ENCODE measurements at regions not wholly inside any gene's neighbourhood (a gene's known extent, or its start where the extent isn't known, plus 50 kb on each side); places are given as distances from the start of the nearest gene placed in this dataset.
"Not testable (repeated sequence)": the region's sequence is repeated elsewhere in the genome, so short reads cannot be mapped to it uniquely, and the experiment has no call there.

DNA sequence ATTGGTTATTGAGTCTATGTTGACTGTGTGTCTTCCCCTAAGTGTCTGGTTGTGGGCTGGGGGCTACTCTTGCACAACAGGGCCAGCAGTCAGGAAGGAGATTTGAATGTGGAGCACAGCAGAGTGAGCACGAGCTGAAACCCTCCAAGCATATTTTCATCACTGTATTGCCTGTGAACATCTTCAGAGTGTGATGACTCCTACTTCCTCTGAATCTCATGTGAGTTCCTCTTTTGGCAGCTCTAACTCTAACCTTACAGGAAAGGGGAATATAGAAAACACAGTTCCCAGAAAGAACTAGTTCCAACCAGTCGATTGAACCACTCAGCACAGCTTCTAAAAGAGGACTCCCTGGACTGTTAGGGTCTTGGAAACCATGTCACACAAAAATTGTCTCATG, 211.6 kb downstream of the RAP2B start:
- DNase-seq (ENCODE audit: low read depth), result no peak

DNA sequence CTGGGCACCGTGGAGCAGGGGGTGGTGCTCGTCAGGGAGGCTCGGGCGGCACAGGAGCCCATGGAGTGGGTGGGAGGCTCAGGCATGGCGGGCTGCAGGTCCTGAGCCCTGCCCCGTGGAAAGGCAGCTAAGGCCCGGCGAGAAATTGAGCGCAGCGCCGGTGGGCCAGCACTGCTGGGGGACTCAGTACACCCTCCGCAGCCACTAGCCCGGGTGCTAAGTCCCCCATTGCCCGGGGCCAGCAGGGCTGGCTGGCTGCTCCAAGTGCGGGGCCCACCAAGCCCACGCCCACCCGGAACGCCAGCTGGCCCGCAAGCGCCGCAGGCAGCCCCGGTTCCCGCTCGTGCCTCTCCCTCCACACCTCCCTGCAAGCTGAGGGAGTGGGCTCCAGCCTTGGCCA, 216.3 kb downstream of the RAP2B start:
- DNase-seq (ENCODE audit: low read depth), result not testable (repeated sequence)

DNA sequence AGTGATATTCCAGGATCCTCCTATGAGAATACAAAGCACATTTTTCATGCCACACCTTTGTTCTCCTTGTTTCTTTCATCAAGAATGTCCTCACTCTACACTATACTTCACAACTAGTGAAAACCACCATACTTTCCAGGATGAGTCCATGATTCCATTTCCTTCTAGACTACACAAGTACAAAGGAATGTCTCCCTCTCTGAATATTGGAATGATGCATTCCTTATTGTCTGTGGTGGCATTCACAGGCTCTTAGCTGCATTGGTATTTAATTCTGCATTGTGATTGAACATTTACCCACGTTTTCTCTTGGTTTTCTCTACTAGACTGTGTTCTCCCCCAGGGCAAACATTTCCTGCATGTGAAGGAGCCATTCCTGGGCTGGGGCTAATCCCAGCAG, 217.5 kb downstream of the RAP2B start:
- no peak for DNase-seq (ENCODE audit: low read depth)

DNA sequence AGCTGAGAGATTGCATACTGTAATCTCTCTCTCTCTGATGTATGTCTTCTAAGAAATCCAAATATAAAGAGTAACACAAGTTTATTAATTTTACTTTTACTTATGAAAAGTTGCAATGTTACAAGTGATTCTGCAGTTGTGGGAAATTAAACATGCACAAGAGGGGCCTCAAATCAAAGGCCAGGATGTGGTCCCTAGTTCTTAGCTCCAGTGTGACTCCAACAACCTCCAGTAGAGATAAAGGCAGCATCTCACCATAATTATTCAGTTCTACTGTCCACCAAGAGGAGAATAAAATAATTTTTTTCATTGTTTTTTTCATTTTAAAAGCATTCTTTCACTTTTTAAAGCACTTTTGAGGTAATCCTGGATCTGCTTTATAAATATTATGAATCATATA, 223.3 kb downstream of the RAP2B start:
- DNase-seq (ENCODE audit: low read depth), result no peak

DNA sequence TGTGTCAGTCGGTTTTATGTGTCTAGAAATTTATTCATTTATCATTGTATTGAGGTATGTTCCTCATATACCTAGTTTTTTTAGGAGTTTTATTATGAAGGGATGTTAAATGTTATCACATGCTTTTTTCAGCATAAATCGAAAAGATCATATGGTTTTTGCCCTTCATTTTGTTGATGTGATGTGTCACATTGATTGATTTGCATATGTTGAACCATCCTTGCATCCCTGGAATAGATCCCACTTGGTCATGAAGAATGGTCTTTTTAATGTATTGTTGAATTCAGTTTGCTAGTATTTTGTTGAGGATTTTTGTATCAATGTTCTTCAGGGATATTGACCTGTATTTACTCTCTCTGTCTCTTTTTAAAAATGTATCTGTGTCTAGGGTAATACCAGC, 230.3 kb downstream of the RAP2B start:
- no peak for DNase-seq (ENCODE audit: low read depth)

DNA sequence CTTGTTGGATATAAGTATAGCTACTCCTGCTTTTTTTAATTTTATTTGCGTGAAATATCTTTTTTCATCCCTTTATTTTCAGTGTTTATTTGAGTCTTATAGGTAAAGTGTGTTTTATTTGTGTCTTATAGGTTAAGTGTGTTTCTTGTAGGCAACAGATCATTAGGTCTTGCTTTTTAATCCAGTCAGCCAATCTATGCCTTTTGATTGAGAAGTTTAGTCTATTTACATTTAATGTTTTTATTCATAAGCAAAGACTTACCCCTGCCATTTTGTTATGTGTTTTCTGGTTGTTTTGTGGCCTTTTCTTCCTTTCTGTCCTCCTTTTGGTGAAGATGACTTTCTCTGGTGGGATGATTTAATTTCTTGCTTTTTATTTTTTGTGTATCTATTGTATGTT, 232.0 kb downstream of the RAP2B start:
- no peak for DNase-seq (ENCODE audit: low read depth)

DNA sequence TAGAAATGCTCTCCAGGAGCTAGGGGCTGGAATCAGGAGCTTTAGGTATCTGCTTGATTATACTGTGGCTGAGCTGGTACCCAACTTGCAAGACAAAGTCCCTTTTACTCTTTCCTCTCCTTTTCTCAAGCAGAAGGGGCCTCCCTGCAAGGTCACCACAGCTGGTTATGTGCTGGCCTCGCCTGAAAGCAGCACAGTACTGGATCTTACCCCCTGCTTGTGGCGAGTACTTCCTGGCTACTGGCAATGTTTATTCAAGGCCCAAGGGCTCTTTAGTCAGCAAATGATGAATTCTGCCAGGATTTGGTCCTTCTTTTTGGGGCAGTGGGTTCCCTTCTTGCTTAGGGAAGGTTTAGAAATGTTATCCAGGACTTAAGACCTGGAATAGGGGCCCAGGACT, 234.6 kb downstream of the RAP2B start:
- DNase-seq (ENCODE audit: low read depth), result no peak

DNA sequence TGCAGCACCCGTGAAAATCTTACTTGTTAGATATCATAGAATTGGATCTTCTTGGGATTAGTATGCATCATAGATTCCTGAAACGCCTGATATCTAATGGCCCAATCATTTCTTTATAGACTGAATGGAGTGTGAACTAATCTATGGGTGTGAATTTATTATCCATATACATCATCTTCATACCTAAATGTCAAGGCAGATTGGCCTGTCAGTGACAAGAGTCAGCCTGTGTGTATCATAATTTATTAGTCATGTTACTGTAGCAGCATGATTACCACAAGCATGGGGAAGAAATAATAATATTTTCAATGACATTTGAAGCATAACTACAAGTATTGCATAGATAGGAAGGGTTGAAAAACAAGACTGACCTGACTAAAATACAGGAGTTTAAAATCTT, 235.8 kb downstream of the RAP2B start:
- DNase-seq (ENCODE audit: low read depth), result no peak

DNA sequence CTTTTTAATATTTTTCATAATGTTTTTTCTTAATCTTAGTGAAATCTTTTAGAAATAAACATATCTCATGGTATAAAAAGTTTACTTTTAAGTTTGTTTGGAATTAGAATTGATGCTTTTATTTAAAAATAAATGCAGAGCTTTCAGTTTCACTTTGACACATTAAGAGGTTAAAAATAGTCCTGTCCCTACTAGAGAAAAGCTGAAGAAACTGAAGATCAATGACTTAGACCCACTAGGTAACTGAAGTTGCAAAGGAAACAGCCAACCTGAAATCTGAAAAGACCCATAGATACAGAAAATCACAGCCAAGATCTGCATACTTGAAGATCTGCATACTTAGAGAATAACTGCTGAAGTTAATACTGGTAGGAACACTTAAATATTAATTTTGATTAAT, 237.6 kb downstream of the RAP2B start:
- no peak for DNase-seq (ENCODE audit: low read depth)

DNA sequence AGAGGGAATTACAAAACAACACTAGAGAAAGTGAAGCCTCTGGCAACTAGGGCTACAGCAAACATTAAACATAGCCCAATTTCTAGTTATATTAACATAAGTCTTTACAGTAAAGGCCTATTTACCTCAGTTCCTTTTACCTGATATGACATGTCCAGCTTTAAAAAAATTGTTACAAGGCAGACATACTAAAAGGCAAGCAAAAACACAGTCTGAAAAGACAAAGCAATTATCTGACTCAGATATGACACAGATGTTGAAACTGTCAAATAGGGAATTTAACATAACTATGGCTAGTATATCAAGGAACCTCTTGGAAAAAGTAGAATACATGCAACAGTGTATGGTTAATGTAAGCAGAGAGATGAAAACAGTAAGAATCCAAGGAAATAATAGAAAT, 238.6 kb downstream of the RAP2B start:
- no peak for DNase-seq (ENCODE audit: low read depth)

DNA sequence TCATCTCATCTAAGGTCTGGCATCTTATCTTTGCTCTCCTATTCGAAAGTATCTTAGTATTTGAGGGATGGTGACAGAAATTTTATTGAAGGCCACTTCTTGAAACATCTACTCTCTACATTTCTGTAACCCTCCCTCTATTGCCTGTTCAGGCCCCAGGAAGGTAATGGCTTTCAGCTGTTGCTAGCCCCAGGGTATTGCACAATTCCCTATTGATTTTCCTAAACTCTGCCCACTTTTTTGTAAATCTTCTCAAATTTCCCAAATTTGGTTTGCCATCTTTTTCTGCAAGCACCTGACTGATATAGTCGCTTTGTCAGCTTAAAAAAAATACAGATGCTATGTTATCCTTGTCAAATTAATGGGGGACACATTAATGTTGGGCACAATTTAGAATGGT, 242.1 kb downstream of the RAP2B start:
- no peak for DNase-seq (ENCODE audit: low read depth)

DNA sequence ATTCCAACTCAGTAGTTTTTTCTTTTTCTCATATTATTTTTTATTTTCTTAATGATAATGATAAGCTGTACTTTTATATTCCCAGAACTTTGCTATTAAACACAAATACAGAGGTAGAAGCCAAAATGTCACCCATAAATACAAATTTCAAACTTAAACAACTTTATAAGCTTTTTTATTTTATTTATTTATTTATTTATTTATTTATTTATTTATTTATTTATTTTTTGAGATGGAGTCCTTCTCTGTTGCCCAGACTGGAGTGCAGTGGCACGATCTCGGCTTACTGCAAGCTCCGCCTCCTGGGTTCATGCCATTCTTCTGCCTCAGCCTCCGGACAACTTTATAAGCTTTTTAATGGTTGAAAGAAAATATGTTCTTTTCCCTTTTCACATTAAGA, 243.3 kb downstream of the RAP2B start:
- not testable (repeated sequence) for DNase-seq (ENCODE audit: low read depth)

DNA sequence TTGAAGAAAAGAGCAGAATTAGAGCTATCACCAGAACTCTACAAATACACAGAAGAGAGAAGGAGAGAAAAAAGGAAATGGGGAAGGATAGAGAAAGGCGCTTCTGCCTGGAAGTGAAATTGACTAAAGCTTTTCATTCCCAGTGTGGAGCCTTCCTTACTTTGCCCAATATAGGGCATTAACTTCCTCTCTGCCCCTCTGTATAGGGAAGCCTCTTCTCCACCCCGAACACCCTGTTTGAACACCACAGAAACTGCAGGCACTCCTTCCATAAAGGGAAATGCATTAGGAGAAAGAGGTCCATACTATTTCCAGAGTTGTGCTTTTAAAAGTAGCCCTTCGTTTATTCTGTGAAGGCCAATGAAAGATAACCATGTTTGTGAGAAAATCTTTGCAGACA, 248.5 kb downstream of the RAP2B start:
- DNase-seq (ENCODE audit: low read depth), result no peak

DNA sequence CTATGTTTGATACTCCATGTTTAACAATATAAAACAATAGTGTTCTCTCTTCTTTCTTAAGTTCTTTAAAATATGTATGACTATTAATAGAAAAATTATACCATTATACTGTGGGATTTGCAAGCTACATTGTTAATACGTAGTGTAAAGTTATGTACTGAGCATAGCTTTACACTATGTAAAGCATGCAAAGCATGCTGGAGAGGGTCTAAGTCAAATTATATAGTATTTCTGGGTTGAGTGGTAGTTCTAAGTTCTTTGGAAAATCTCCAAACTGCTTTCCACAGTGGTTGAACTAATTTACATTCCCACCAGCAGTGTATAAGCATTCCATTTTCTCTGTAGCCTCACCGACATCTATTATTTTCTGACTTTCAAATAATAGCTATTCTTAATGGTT, 253.0 kb downstream of the RAP2B start:
- DNase-seq (ENCODE audit: low read depth), result no peak

DNA sequence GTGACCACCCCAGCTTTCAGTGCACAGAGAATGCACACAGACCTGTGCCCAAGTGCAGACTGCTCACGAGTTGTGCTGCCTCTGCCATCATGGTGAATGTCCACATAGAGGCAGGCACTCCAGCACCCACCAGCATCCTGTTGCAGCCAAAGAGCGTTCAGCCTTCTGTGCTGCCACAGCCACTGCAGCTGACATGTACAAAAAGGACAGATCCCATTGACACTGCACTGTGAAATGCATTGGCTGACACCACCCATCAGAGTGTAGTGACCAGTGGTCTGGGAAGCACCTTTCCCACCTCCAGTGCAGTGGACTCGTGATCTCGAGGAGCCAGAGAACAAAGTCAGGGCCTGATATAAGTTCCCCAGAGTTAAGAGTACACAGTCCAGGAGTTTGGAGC, 260.3 kb downstream of the RAP2B start:
- no peak for DNase-seq (ENCODE audit: low read depth)

DNA sequence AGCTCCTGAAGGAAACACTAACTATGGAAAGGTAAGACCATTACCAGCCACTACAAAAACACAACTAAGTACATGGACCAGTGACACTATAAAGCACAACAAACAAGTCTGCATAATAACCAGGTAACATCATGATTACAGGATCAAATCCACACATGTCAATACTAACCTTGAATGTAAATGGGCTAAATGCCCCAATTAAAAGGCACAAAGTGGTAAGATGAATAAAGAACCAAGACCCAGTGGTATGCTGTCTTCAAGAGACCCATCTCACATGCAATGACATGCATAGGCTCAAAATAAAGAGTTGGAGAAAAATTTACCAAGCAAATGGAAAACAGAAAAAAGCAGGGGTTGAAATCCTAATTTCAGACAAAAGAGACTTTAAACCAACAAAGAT, 261.8 kb downstream of the RAP2B start:
- DNase-seq (ENCODE audit: low read depth), result not testable (repeated sequence)

DNA sequence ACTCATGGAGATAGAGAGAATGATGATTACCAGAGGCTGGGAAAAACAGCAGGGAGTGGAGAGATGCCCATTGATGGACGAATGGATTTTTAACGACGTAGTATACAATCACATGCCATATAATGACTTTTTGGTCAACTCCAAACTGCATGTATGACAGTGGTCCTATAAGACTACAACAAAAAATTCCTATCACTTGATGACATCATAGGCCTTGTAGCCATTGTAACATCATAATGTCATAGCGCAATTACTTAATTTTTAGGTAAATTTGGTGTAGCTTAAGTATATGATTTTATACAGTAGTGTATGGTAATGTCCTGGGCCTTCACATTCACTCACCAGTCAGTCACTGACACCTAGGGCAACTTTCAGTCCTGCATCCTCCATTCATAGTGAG, 264.3 kb downstream of the RAP2B start:
- no peak for DNase-seq (ENCODE audit: low read depth)

DNA sequence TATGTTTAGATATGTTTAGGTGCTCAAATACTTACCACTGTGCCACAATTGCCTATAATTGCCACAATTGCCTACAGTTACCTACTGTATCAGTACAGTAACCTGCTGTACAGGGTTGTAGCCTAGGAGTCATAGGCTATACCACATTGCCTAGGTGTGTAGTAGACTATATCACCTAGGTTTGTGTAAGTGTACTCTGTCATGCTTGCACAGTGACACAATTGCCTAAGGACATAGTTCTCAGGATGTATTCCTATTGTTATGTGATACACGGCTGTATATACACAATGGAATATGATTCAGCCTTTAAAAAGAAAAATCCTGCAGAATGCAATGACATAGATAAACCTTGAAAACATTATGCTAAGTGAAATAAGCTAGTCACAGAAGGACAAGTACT, 264.8 kb downstream of the RAP2B start:
- no peak for DNase-seq (ENCODE audit: low read depth)

DNA sequence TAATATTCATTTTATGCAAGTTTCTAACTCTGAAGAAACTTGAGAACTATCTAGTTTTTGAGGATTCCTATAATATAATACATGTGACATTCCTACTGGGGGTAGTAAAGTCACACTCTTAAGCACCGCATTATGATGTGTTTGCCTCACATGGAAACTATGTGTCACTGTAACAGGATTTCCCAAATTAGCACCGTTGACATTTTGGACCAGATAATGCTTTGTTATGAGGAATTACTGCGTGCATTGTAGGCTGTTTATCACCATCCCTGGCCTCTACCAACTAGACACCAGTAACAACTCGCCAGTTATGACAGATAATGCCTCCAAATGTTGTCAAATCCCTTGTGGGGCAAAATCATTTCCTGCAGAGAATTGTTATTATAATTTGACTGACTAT, 267.8 kb downstream of the RAP2B start:
- DNase-seq (ENCODE audit: low read depth), result no peak

DNA sequence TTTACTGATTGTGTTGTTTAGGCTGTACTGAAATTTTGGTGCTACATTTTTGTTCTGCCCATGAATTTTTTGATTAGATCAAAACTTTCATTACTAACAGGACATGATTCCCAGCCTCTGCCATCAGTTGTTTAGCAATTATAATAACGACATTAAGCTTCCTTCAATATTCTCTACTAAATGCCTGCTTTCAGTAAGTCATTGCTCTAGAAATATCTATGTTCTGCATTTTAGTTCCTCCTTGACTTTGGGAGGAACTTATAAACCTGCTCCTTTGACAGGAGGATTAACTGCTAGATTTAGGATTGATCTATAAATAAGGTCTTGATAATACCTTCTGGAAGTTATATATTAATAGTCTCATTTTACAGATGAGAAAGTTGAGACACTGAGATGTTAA, 269.1 kb downstream of the RAP2B start:
- no peak for DNase-seq (ENCODE audit: low read depth)

DNA sequence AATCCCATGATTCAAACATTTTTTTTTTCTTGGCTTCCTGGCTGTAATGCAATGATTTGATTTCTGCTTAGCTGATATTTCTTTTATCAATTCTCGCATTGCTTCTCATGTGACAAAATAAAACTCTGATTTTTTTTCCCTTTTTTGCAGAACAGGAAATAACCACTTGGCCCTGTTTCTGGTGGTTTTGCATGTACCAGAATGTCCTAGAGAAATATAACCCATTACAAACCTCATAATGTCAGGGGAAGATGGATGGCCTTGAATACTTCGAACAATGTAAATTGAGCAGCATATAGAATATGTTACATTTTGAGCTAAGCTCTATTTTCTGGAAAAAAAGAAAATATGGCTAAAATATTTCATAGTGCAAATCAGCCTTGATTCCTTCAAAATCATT, 275.6 kb downstream of the RAP2B start:
- no peak for DNase-seq (ENCODE audit: low read depth)

DNA sequence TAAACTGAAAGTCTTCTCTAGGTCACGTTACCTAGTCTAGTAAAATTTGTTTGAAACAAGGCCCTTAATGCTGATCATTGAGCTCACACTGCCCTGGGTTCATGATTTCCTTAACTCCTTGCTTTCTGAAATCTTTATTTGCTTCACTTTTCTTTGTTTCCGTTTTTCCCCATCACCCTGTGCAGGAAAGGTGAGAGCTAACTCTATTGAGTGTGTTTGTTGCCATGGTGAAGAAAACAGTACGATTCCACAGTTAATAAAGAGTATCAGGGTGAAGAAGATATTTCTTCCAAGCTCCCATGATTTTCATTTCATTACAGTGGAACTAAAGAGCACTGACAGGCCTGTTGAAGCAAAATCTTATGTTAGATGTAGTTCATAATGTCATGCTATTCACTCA, 276.2 kb downstream of the RAP2B start:
- no peak for DNase-seq (ENCODE audit: low read depth)

DNA sequence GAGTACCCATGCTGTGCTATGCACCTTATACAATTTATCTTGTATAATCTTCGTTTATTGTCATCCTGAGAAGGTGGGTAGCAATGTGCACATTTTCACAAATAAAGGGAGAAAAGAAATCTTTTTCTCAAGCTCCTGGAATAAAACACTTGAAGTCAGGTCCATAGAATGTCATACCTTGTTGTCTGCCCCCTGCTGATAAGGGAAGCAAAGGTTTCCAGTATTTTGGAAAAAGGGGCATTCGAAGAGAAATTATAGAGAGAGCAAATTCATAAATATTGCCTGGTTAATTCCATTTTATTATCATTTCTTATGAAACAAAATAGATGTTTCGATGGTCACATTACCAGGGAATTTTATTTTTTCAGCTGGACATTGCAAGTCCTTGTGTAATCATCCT, 277.8 kb downstream of the RAP2B start:
- no peak for DNase-seq (ENCODE audit: low read depth)

DNA sequence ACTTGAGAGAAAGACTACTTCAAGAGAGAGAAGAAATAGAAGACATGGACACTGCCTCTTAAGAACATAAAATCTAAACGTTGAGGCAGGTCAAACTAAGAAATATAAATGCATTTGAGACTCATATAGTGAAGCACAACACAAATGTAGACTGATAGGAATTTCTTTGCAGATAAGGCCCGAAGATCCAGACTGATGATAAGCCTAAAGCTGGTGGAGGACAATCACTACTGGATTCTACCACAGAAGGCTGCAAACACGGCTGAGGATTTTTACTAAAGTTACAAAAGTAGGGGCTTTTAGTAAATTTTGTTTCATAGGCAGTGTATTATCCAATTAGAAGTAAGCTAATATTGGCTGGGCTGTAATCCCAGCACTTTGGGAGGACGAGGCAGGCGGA, 278.3 kb downstream of the RAP2B start:
- no peak for DNase-seq (ENCODE audit: low read depth)

DNA sequence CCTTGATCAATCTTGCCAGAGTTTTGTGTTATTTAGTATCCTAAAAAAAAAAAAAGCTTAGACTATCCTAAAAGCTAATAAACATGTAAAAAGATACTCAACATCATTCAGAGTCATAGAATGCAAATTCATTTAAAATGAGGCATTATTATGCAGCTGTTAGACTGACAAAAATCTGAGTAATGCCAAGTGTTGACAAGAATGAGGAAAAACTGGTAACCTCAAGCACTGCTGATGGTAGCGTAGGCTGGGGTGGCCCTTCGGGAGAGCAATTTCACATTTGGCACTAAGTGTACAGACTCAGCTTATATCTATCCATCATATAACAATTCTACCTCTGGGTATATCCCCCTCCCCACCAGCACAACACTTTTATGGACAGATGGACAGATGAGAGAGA, 280.4 kb downstream of the RAP2B start:
- no peak for DNase-seq (ENCODE audit: low read depth)
